ENCODE measurements at regions not wholly inside any gene's neighbourhood (a gene's known extent, or its start where the extent isn't known, plus 50 kb on each side); places are given as distances from the start of the nearest gene placed in this dataset.

DNA sequence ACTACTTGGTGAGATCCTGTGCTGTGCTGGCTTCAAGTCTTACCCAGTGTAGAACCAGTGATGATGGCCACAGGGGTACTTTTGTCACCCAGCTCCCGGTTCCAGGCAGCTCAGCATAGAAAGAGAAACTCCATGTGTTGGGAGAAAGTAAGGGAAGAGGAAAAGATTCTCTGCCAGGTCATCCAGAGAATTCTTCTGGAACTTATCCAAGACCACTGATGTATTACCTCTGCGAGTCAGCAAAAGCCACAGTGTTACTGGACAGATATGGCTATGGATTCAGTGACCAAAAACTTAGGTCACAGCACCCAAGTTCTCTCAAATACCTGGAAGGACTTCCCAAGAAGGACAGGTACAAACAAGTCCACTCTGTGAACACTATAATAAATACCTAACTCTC, 399.5 kb upstream of the MIR17HG start:
- no peak overlapping the region for H3K27ac ChIP-seq
- TF ChIP-seq, protein P1, sequence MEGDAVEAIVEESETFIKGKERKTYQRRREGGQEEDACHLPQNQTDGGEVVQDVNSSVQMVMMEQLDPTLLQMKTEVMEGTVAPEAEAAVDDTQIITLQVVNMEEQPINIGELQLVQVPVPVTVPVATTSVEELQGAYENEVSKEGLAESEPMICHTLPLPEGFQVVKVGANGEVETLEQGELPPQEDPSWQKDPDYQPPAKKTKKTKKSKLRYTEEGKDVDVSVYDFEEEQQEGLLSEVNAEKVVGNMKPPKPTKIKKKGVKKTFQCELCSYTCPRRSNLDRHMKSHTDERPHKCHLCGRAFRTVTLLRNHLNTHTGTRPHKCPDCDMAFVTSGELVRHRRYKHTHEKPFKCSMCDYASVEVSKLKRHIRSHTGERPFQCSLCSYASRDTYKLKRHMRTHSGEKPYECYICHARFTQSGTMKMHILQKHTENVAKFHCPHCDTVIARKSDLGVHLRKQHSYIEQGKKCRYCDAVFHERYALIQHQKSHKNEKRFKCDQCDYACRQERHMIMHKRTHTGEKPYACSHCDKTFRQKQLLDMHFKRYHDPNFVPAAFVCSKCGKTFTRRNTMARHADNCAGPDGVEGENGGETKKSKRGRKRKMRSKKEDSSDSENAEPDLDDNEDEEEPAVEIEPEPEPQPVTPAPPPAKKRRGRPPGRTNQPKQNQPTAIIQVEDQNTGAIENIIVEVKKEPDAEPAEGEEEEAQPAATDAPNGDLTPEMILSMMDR (IDR thresholded peaks at IDR 0.05), result no peak
- no peak for TF ChIP-seq POLR2A (IDR thresholded peaks at IDR 0.05)
- no peaks in the 10 kb centered on the region for H3K4me1 ChIP-seq
- ATAC-seq (no peak), DNase-seq (no peak)
- intact Hi-C loops (cut with DNase I), result no loop called here
- WGBS (ENCODE audit: insufficient coverage, low coverage, low lambda C conversion rate, missing lambda C conversion rate), result 60% methylated on average over 1 of the region's 2 CpGs
- no peaks in the 10 kb centered on the region for H3K9me3 ChIP-seq
- H3K4me3 ChIP-seq, result no peak overlapping the region
- H3K36me3 ChIP-seq, result no peaks in the 10 kb centered on the region
- no peaks in the 10 kb centered on the region for H3K27me3 ChIP-seq

DNA sequence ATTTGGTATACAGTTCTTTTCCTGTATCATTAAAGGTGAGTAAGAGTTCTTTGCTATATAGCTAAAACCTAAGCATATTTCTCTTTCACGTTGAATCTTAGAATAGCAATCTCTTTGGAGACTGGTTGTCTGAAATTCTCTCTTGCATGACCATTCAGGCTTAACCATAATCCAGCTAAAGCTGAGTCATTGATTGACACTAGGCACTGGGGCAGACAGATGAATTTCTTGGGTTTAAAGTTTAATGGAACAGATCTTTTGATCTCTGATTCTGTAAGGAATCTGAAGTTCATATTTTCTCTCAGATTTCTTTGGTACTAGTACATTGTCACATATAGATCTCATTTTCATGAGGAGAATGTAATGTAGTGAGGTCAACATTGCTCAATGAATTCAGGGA, 397.3 kb upstream of the MIR17HG start:
- intact Hi-C loops (cut with DNase I), result no loop called here
- Histone ChIP-seq H3K27me3 (no peaks in the 10 kb centered on the region), H3K9me3 (no peaks in the 10 kb centered on the region), H3K36me3 (no peaks in the 10 kb centered on the region), H3K4me1 (no peaks in the 10 kb centered on the region), H3K4me3 (no peak overlapping the region), H3K27ac (no peak overlapping the region)
- 27% methylated on average over 1 of the region's 1 CpG for WGBS (ENCODE audit: insufficient coverage, low coverage, low lambda C conversion rate, missing lambda C conversion rate)
- DNase-seq (no peak), ATAC-seq (no peak)
- TF ChIP-seq, protein P1 (IDR thresholded peaks at IDR 0.05), result no peak
- no peak for TF ChIP-seq POLR2A (IDR thresholded peaks at IDR 0.05)

DNA sequence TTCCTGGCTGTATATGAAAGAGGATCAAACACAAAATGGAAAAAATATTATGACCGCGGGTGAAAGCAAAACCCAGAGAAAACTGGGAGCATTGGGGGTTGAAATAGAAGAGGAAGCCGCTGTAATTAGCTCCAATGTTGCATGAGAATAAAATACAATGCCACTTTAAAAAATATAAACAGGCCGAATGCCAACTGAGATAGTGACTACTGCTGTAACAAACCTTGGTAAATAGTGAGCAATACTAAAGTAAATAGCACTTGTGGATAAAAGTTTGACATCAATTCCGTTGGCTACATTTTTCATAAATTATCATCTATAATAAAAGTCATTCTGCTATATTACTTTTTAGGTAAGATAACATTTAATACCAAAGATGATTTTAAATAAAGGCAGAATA, 395.8 kb upstream of the MIR17HG start:
- Histone ChIP-seq H3K36me3 (no peaks in the 10 kb centered on the region), H3K9me3 (no peaks in the 10 kb centered on the region), H3K4me1 (no peaks in the 10 kb centered on the region), H3K4me3 (no peak overlapping the region), H3K27me3 (no peaks in the 10 kb centered on the region), H3K27ac (no peak overlapping the region)
- intact Hi-C loops (cut with DNase I), result no loop called here
- no peak for ATAC-seq
- no peak for TF ChIP-seq POLR2A (IDR thresholded peaks at IDR 0.05)
- TF ChIP-seq, protein P1 (IDR thresholded peaks at IDR 0.05), result no peak
- no peak for DNase-seq
- WGBS (ENCODE audit: insufficient coverage, low coverage, low lambda C conversion rate, missing lambda C conversion rate), result 44% methylated on average over 5 of the region's 5 CpGs

DNA sequence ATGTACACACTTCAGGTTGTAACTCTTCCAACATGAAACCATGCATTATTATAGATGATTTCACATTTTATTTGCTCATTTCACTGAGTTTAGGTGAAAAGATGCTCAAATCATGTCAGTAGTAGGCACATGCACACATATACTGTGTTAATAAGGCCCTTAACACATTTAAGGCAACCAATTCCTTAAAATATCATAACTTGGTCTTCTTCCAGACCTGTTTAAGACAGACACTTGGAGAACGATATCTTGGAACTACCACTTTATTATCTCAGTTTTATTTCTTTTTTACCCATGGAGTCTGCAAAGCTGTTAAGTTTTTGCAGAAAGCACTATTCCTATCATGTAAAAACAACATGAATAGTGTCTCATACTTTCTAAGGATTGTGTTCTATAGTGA, 395.2 kb upstream of the MIR17HG start:
- ATAC-seq, result no peak
- DNase-seq, result no peak
- TF ChIP-seq POLR2A (IDR thresholded peaks at IDR 0.05), result no peak
- TF ChIP-seq, protein P1 (IDR thresholded peaks at IDR 0.05), result no peak
- H3K4me3 ChIP-seq, result no peak overlapping the region
- no peak overlapping the region for H3K27ac ChIP-seq
- no peaks in the 10 kb centered on the region for H3K9me3 ChIP-seq
- no peaks in the 10 kb centered on the region for H3K27me3 ChIP-seq
- no peaks in the 10 kb centered on the region for H3K36me3 ChIP-seq
- WGBS (ENCODE audit: insufficient coverage, low coverage, low lambda C conversion rate, missing lambda C conversion rate), result 62% methylated on average over 1 of the region's 1 CpG
- H3K4me1 ChIP-seq, result no peaks in the 10 kb centered on the region
- intact Hi-C loops (cut with DNase I), result no loop called here

DNA sequence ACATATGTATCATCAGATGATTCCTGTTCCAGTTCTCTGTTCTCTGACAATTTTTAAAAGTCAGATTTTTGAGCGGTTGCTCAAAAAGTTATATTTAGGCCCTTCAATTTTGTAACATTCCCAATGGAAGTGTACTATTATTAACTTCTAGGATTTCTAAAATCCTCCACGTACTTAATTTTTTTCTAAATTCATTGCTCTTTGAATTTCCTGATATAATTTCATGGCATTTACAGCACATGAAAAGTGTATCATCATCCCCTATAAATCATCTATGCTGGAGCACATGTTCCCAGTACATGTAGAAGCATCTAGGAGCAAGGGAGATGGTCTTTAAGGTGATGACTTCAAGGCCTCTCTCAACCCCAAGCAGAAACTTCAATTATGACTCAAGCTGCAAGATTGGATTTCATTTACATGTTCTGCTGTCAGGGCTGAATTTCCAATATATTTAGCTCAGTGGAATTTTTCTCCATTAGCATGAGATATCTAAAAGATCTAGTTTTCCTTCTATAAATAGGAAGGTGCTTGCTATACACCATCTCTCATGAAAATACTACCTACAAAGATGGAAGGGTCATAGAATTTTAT, 392.8 kb upstream of the MIR17HG start:
- H3K27me3 ChIP-seq, result no peaks in the 10 kb centered on the region
- TF ChIP-seq POLR2A (IDR thresholded peaks at IDR 0.05), result no peak
- TF ChIP-seq, protein P1 (IDR thresholded peaks at IDR 0.05), result no peak
- H3K27ac ChIP-seq, result no peak overlapping the region
- intact Hi-C loops (cut with DNase I), result no loop called here
- H3K4me3 ChIP-seq, result no peak overlapping the region
- ATAC-seq (no peak), DNase-seq (no peak)
- no peaks in the 10 kb centered on the region for H3K4me1 ChIP-seq
- H3K9me3 ChIP-seq, result no peaks in the 10 kb centered on the region
- 69% methylated on average over 2 of the region's 2 CpGs for WGBS (ENCODE audit: insufficient coverage, low coverage, low lambda C conversion rate, missing lambda C conversion rate)
- H3K36me3 ChIP-seq, result no peaks in the 10 kb centered on the region
